Suprapubic skin (tissue), 3 donors: ENCODE measurements at regions not wholly inside any gene's neighbourhood (a gene's known extent, or its start where the extent isn't known, plus 50 kb on each side); places are given as distances from the start of the nearest gene placed in this dataset.

Experiments
- POLR2A ChIP-seq, 2 donors: fragments of 450-650 bp; IDR thresholded peaks; one replicate each; pipeline ENCODE4 v1.6.1; 2017; ENCODE audit warnings: antibody characterized with exemption in 2 of 2, mild to moderate bottlenecking in 2 of 2, moderate library complexity in 2 of 2
- TF ChIP-seq, protein P1 (sequence below), 2 donors: fragments of 200-600 bp in 1 of 2; fragments of 450-650 bp in 1 of 2; sonication (generic) in 1 of 2; IDR thresholded peaks; one replicate each; pipeline ENCODE4 v1.5.1; 2016 to 2019; ENCODE audit warnings: antibody characterized with exemption in 2 of 2, mild to moderate bottlenecking in 1 of 2, moderate library complexity in 1 of 2

DNA sequence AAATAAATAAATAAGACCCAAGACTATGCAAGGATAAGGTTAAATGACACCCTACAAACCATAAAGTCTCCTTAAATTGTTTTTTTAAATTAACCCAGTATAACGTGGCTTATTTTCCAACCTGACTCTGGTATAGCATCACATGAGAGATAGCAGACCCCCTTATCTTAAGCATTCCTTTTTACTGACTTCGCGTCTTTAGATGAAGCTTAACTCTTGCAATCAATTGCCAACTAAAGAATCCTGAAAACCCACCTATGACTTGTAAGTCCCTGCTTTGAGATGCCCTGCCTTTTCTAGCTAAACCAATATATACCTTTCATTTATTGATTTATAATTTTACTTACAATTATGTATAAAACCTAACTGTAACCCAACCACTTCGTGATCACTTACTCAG, 57.1 kb upstream of the RAB12 start:
- TF ChIP-seq, protein P1, sequence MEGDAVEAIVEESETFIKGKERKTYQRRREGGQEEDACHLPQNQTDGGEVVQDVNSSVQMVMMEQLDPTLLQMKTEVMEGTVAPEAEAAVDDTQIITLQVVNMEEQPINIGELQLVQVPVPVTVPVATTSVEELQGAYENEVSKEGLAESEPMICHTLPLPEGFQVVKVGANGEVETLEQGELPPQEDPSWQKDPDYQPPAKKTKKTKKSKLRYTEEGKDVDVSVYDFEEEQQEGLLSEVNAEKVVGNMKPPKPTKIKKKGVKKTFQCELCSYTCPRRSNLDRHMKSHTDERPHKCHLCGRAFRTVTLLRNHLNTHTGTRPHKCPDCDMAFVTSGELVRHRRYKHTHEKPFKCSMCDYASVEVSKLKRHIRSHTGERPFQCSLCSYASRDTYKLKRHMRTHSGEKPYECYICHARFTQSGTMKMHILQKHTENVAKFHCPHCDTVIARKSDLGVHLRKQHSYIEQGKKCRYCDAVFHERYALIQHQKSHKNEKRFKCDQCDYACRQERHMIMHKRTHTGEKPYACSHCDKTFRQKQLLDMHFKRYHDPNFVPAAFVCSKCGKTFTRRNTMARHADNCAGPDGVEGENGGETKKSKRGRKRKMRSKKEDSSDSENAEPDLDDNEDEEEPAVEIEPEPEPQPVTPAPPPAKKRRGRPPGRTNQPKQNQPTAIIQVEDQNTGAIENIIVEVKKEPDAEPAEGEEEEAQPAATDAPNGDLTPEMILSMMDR (IDR thresholded peaks at IDR 0.05): no peak
- no peak for TF ChIP-seq POLR2A (IDR thresholded peaks at IDR 0.05)
